Osteoblast (primary cell): ENCODE measurements at regions not wholly inside any gene's neighbourhood (a gene's known extent, or its start where the extent isn't known, plus 50 kb on each side); places are given as distances from the start of the nearest gene placed in this dataset.
A peak's percentile ranks its signal among the peaks of the same experiment; 100 is the strongest.

Experiments used
- DNase-seq: peaks from one replicate; pipeline ENCODE4 v3.0.0; 2011; ENCODE audit warnings: low spot score, mixed read lengths; ENCODE audit not compliant: insufficient read length; ENCODE audit errors: missing footprints
- H2AFZ ChIP-seq: 2 replicates; pipeline ENCODE4 v1.6.0; 2011; ENCODE audit warnings: mild to moderate bottlenecking, low read length
- H3K27ac ChIP-seq: 2 replicates; pipeline ENCODE4 v1.5.1; 2011; ENCODE audit warnings: mild to moderate bottlenecking, low read depth, low read length, moderate library complexity
- H3K27me3 ChIP-seq: 2 replicates; pipeline ENCODE4 v1.6.0; 2012; ENCODE audit warnings: mild to moderate bottlenecking, control low read depth, inconsistent platforms, low read length, moderate library complexity; ENCODE audit not compliant: insufficient read depth
- H3K36me3 ChIP-seq: 2 replicates; pipeline ENCODE4 v1.5.1; 2011; ENCODE audit warnings: mild to moderate bottlenecking, low read length, control low read depth, moderate library complexity; ENCODE audit not compliant: insufficient read depth
- H3K4me1 ChIP-seq: 2 replicates; pipeline ENCODE4 v1.5.1; 2011; ENCODE audit warnings: mild to moderate bottlenecking, low read length, control low read depth, moderate library complexity; ENCODE audit not compliant: insufficient read depth
- H3K4me2 ChIP-seq: 2 replicates; pipeline ENCODE4 v1.6.0; 2011; ENCODE audit warnings: mild to moderate bottlenecking, low read length; ENCODE audit not compliant: insufficient read depth
- H3K4me3 ChIP-seq: fragments of 200-600 bp; sonication (generic); 3 replicates; pipeline ENCODE4 v1.5.1; 2012; ENCODE audit warnings: mild to moderate bottlenecking, low read length, inconsistent platforms; ENCODE audit not compliant: insufficient read depth
- H3K79me2 ChIP-seq: 2 replicates; pipeline ENCODE4 v1.6.0; 2012; ENCODE audit warnings: mild to moderate bottlenecking, low read length, control low read depth, inconsistent platforms; ENCODE audit not compliant: insufficient read depth
- H3K9me3 ChIP-seq: 2 replicates; pipeline ENCODE4 v1.5.1; 2011; ENCODE audit warnings: low read depth, low read length, control low read depth
- H4K20me1 ChIP-seq: 2 replicates; pipeline ENCODE4 v1.6.0; 2012; ENCODE audit warnings: mild to moderate bottlenecking, low read length, control low read depth; ENCODE audit not compliant: insufficient read depth
- TF ChIP-seq, protein P1 (sequence below): IDR thresholded peaks from 2 replicates; pipeline ENCODE4 v1.5.1; 2011; ENCODE audit warnings: mild to moderate bottlenecking, low read depth, low read length, moderate library complexity; ENCODE audit errors: extremely low read depth

DNA sequence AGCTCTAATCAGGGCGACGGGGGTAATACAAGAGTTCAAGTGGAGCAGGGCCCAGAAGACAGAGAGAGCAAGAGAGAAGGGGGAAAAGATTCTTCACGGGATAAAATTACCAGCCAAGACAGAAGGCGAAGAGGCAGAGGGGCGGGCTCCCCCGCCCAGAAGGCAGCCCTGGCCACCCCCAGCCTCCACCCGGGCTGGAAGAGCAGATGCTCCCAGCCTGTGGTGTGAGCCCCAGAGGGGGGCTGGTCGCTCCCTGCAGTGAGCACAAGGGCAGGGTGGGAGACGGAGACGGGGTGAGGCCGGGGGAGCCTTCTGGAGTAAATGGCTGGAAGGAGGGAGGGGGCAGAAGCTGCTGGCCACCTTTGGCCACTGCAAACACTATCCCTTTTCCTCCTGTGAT lies 1035.6 kb downstream of the VRK1 start:
- Histone ChIP-seq H3K9me3 (no peaks in the 10 kb centered on the region), H3K4me3 (no peak overlapping the region), H4K20me1 (no peaks in the 10 kb centered on the region), H3K36me3 (no peaks in the 10 kb centered on the region), H3K27ac (no peak overlapping the region), H3K4me1 (no peaks in the 10 kb centered on the region), H3K27me3 (no peaks in the 10 kb centered on the region), H3K79me2 (no peaks in the 10 kb centered on the region), H2AFZ (no peak overlapping the region), H3K4me2 (no peak overlapping the region)
- TF ChIP-seq, protein P1, sequence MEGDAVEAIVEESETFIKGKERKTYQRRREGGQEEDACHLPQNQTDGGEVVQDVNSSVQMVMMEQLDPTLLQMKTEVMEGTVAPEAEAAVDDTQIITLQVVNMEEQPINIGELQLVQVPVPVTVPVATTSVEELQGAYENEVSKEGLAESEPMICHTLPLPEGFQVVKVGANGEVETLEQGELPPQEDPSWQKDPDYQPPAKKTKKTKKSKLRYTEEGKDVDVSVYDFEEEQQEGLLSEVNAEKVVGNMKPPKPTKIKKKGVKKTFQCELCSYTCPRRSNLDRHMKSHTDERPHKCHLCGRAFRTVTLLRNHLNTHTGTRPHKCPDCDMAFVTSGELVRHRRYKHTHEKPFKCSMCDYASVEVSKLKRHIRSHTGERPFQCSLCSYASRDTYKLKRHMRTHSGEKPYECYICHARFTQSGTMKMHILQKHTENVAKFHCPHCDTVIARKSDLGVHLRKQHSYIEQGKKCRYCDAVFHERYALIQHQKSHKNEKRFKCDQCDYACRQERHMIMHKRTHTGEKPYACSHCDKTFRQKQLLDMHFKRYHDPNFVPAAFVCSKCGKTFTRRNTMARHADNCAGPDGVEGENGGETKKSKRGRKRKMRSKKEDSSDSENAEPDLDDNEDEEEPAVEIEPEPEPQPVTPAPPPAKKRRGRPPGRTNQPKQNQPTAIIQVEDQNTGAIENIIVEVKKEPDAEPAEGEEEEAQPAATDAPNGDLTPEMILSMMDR = no peak
- DNase-seq = peak; percentile 63

DNA sequence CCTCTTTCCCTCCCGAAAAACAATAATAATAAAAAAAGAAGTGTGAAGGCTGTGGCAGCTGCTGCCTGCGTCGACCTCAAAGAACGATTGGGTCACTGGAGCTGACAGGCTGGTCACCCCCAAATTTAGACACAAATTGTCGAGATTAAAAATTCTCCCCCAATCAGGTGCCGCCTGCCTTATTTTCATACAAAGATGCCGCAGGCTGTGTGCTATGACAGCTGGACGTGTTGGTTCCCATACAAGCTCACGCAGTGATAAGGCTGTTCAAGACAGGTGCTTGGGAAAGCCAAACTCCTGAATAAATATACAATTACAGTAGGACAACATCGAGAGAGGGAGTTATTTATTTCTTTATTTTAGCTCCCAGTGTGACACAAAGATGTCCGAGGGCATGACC lies 1041.8 kb downstream of the VRK1 start:
- Histone ChIP-seq H3K4me1 (no peaks in the 10 kb centered on the region), H3K27me3 (no peaks in the 10 kb centered on the region), H3K36me3 (no peaks in the 10 kb centered on the region), H2AFZ (no peak overlapping the region), H4K20me1 (no peaks in the 10 kb centered on the region), H3K4me3 (no peak overlapping the region), H3K27ac (no peak overlapping the region), H3K4me2 (no peak overlapping the region), H3K9me3 (no peaks in the 10 kb centered on the region), H3K79me2 (no peaks in the 10 kb centered on the region)
- no peak for DNase-seq
- TF ChIP-seq, protein P1 = no peak

DNA sequence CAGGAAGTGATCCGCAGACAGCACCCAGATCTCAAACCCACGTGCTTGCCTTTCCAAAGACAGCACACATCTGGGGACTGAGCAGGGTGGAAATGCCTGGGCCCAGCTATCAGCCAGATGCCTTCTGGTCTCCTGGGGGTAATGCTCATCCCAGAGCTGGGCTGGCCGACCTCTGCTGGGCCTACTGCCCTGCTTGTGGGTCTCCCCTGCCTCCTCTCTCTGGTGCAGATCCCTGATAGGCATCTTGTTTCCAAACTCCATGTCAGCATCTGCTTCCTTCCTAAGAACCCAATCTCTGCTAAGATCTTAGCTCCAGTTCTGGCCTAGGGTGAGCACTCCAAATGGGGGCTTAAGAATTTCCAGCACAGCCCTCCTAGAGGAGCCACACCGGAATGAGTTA lies 1043.0 kb downstream of the VRK1 start:
- H2AFZ ChIP-seq = no peak overlapping the region
- no peaks in the 10 kb centered on the region for H3K79me2 ChIP-seq
- H4K20me1 ChIP-seq = no peaks in the 10 kb centered on the region
- no peaks in the 10 kb centered on the region for H3K27me3 ChIP-seq
- H3K4me3 ChIP-seq = no peak overlapping the region
- H3K9me3 ChIP-seq = no peaks in the 10 kb centered on the region
- no peaks in the 10 kb centered on the region for H3K36me3 ChIP-seq
- no peaks in the 10 kb centered on the region for H3K4me1 ChIP-seq
- peak; percentile 15 for DNase-seq
- TF ChIP-seq, protein P1 = no peak
- H3K27ac ChIP-seq = no peak overlapping the region
- H3K4me2 ChIP-seq = no peak overlapping the region

DNA sequence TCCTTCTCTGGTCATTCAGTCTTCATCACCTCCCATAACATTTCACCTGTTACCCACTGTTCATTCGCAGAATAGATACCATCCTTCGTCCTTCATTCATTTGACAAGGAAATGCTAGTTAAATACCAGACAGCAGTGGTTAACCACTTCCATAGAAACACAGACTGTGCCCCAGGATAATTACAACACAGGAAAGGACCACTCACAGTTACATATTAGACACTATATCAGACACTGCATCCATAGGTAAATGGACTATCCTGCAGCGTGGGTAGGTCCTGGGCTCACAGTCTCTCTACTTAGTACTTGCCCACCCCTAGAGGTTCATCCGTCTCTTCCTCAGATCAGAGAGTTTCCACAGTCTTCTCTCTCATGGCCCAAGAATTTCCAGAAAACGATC lies 1044.6 kb downstream of the VRK1 start:
- Histone ChIP-seq H3K36me3 (no peaks in the 10 kb centered on the region), H3K4me1 (no peaks in the 10 kb centered on the region), H3K27me3 (no peaks in the 10 kb centered on the region), H3K4me2 (no peak overlapping the region), H3K9me3 (peaks cover 3% of the 10 kb centered on the region), H4K20me1 (no peaks in the 10 kb centered on the region), H3K79me2 (no peaks in the 10 kb centered on the region), H3K4me3 (no peak overlapping the region), H3K27ac (no peak overlapping the region), H2AFZ (no peak overlapping the region)
- TF ChIP-seq, protein P1 = no peak
- peak; percentile 56 for DNase-seq
